ENCODE measurements at regions not wholly inside any gene's neighbourhood (a gene's known extent, or its start where the extent isn't known, plus 50 kb on each side); places are given as distances from the start of the nearest gene placed in this dataset.

DNA sequence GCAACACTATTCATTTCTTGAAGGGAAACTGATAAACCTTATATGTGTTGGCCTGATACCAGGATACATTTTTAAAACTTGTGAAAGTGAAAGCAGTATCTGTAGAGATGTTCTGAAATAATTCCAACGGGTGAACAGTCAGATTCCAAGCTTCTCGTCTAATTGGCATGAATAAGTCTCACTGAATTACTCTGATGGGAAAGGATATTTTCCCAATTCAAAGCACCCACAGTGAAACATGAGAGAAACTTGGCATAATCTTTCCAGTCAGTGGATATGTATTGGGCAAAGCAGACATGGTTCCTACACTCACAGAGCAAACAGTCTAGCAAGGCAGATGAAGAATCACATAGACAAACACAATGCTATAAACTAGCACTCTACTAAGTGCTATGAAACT is 413.1 kb downstream of the MED13L start:
- TF ChIP-seq CTCF (IDR thresholded peaks at IDR 0.05; ENCODE audit: low read length), result no peak
- no peak for TF ChIP-seq EZH2 (IDR thresholded peaks at IDR 0.05; ENCODE audit: borderline replicate concordance, low read length)

Data from OCI-LY1 (cell line).